Naive thymus-derived CD8-positive, alpha-beta T cell (primary cell): ENCODE measurements at regions not wholly inside any gene's neighbourhood (a gene's known extent, or its start where the extent isn't known, plus 50 kb on each side); places are given as distances from the start of the nearest gene placed in this dataset.

Experiments used
- ATAC-seq, 2 donors: fragments of 150-1000 bp; cut with Tn5 transposase in 1 of 2; sonication (Bioruptor Pico), chemical (Tn5 transposase) in 1 of 2; 1 replicate in 1 of 2; 2 replicates in 1 of 2; pipeline ENCODE4 v1.10.0; 2021; ENCODE audit warnings: mild to moderate bottlenecking in 2 of 2, moderate library complexity in 2 of 2
- POLR2A ChIA-PET: fragments of 350-600 bp; sonication (Branson Sonifier 250); formaldehyde crosslinking; loops from one replicate; lab custom pipeline; 2021; ENCODE audit warnings: antibody characterized with exemption; lab: Charles Lee
- DNase-seq, 10 donors: peaks; one replicate each; pipeline versions ENCODE4 v3.0.0 to v3.0.0-alpha.2; 2020 to 2022
- H3K27ac Mint-ChIP-seq, 10 donors: one replicate each; pipeline ENCODE4 v1.8.0; 2020 to 2022; ENCODE audit warnings: mild to moderate bottlenecking in 10 of 10, mixed read lengths in 10 of 10, moderate library complexity in 4 of 10, inconsistent platforms in 1 of 10
- H3K27me3 Mint-ChIP-seq, 5 donors: one replicate each; pipeline ENCODE4 v1.8.0; 2021 to 2022; ENCODE audit warnings: mixed read lengths in 5 of 5
- H3K36me3 Mint-ChIP-seq, 3 donors: one replicate each; pipeline ENCODE4 v1.8.0; 2020 to 2022; ENCODE audit warnings: mixed read lengths in 3 of 3, mild to moderate bottlenecking in 2 of 3, inconsistent platforms in 1 of 3
- H3K4me1 Mint-ChIP-seq, 4 donors: one replicate each; pipeline ENCODE4 v1.8.0; 2021 to 2022; ENCODE audit warnings: mixed read lengths in 4 of 4
- H3K4me3 Mint-ChIP-seq, 10 donors: one replicate each; pipeline ENCODE4 v1.8.0; 2020 to 2022; ENCODE audit warnings: mild to moderate bottlenecking in 10 of 10, mixed read lengths in 10 of 10, moderate library complexity in 6 of 10, inconsistent platforms in 1 of 10
- H3K9me3 Mint-ChIP-seq, 9 donors: one replicate each; pipeline ENCODE4 v1.8.0; 2020 to 2022; ENCODE audit warnings: mixed read lengths in 9 of 9, mild to moderate bottlenecking in 3 of 9, inconsistent platforms in 1 of 9, moderate library complexity in 1 of 9

GRCh38 chr14:73800970-73801515 lies 50.6 kb upstream of the PTGR2 start:
- Mint-ChIP-seq H3K4me1 (peaks cover 0 to 4% (median 2%) of the 10 kb centered on the region in 4 donors), H3K4me3 (no peak overlapping the region), H3K27ac (peak overlapping the region in 2 of 10 donors; percentile 8 to 71), H3K36me3 (peaks cover 0 to 6% (median 5%) of the 10 kb centered on the region in 3 donors), H3K9me3 (no peaks in the 10 kb centered on the region), H3K27me3 (peaks cover 0 to 3% (median 0%) of the 10 kb centered on the region in 5 donors)
- ATAC-seq (no peak), DNase-seq (no peak)
- POLR2A ChIA-PET: interaction anchor here (0.6 to 1.0 kb wide), 2 partner anchors 12 to 15 kb away, joined by 3 read pairs; no protein-coding TSS in a partner anchor

DNA sequence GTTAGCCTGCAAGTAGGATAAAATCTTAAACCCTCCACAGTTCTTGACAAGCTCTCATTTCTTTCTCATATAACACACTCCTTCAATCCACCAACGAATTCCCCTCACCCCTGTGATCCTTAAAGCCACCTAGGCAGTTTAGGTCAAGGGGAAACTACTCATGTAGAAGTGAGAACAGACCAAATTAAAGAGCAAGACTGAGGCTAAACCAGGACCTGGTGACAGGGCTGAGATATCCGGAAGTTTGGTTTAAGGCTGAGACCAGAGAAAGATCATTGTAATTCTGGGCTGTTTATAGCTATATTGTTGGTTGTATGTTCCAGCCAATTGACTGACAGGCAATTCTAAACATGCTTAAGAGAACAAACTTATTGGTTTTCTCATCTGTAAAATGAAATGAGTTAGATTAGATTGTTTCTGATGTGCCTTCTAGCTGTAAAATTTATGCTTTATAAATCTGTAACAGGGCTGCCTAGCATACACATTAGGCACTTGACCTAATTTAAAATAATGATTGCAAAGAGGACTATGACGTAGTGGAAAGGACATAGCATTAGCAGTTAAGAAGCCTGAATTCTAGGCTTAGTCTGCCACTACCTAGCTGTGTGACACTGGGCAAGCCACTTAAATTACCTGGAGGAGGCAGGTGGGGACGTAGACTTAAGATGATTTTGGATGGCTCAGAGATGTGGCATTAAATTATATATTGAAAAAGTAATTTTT lies 53.9 kb upstream of the PTGR2 start:
- DNase-seq: no peak
- ATAC-seq: no peak
- peaks cover 0 to 6% (median 5%) of the 10 kb centered on the region in 3 donors for H3K36me3 Mint-ChIP-seq

GRCh38 chr14:73796893-73797542 lies 54.6 kb upstream of the PTGR2 start:
- H3K9me3 Mint-ChIP-seq: no peaks in the 10 kb centered on the region
- H3K27ac Mint-ChIP-seq: no peak overlapping the region
- POLR2A ChIA-PET: interaction anchor here (1.2 to 1.7 kb wide), 5 partner anchors 7 to 55 kb away, joined by 3 to 10 read pairs (median 4); a partner anchor contains a TSS
- ATAC-seq: no peak
- H3K4me3 Mint-ChIP-seq: no peak overlapping the region
- peaks cover 0 to 5% (median 2%) of the 10 kb centered on the region in 3 donors for H3K36me3 Mint-ChIP-seq
- H3K4me1 Mint-ChIP-seq: peaks cover 0 to 4% (median 2%) of the 10 kb centered on the region in 4 donors
- no peak for DNase-seq
- H3K27me3 Mint-ChIP-seq: peaks cover 0 to 3% (median 0%) of the 10 kb centered on the region in 5 donors

More for the DNA sequence above, 53.9 kb upstream of the PTGR2 start:
- Mint-ChIP-seq H3K4me3 (no peak overlapping the region), H3K4me1 (peaks cover 0 to 4% (median 2%) of the 10 kb centered on the region in 4 donors), H3K27me3 (peaks cover 0 to 3% (median 0%) of the 10 kb centered on the region in 5 donors), H3K9me3 (no peaks in the 10 kb centered on the region), H3K27ac (peak overlapping the region in 1 of 10 donors; percentile 27)
- POLR2A ChIA-PET: interaction anchor here (1.3 to 1.5 kb wide), 2 partner anchors 9 to 11 kb away, joined by 4 to 9 read pairs; no protein-coding TSS in a partner anchor

DNA sequence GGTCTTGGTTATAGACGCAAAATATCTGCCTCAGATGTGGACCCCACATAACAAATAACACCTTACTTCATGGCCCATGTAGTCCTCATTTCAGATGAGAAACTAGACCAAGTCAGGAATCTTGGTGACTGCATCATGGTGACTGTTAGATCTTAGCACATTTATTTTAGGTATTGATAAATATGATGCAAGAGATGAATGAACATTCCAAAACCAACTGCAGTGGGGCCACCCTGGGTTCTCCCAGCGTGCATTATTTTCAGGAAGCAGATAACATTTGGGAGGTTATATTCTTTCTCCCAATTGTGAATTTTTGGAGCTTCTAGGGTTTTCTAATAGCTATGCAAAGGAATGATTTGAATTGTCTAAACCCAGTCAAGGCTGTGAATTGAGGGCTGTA lies 55.2 kb upstream of the PTGR2 start:
- Mint-ChIP-seq H3K9me3 (no peaks in the 10 kb centered on the region), H3K27ac (no peak overlapping the region), H3K4me3 (no peak overlapping the region), H3K36me3 (peaks cover 0 to 5% (median 0%) of the 10 kb centered on the region in 3 donors), H3K27me3 (peaks cover 0 to 3% (median 0%) of the 10 kb centered on the region in 5 donors), H3K4me1 (peaks cover 0 to 4% (median 2%) of the 10 kb centered on the region in 4 donors)
- ATAC-seq: no peak
- POLR2A ChIA-PET: interaction anchor here (0.5 to 1.7 kb wide), 4 partner anchors 8 to 68 kb away, joined by 3 to 10 read pairs (median 4); a partner anchor contains a TSS
- DNase-seq: no peak

- DNase-seq (no peak), ATAC-seq (no peak)
- Mint-ChIP-seq H3K4me3 (no peak overlapping the region), H3K36me3 (peaks cover 0 to 2% (median 0%) of the 10 kb centered on the region in 3 donors), H3K27ac (no peak overlapping the region), H3K4me1 (peaks cover 0 to 3% (median 2%) of the 10 kb centered on the region in 4 donors), H3K27me3 (no peaks in the 10 kb centered on the region), H3K9me3 (no peaks in the 10 kb centered on the region)
- POLR2A ChIA-PET: interaction anchor here (0.5 to 1.7 kb wide), 5 partner anchors 8 to 68 kb away, joined by 3 to 10 read pairs (median 4); a partner anchor contains a TSS
These were observed 55.7 kb upstream of the PTGR2 start for GRCh38 chr14:73795974-73796373.

- POLR2A ChIA-PET: interaction anchor here (0.7 to 1.7 kb wide), 3 partner anchors 9 to 10 kb away, joined by 3 read pairs; no protein-coding TSS in a partner anchor
- no peak for ATAC-seq
- H3K27ac Mint-ChIP-seq: peak overlapping the region in 1 of 10 donors; percentile 11
These were observed 56.2 kb upstream of the PTGR2 start for GRCh38 chr14:73795466-73795865.

DNA sequence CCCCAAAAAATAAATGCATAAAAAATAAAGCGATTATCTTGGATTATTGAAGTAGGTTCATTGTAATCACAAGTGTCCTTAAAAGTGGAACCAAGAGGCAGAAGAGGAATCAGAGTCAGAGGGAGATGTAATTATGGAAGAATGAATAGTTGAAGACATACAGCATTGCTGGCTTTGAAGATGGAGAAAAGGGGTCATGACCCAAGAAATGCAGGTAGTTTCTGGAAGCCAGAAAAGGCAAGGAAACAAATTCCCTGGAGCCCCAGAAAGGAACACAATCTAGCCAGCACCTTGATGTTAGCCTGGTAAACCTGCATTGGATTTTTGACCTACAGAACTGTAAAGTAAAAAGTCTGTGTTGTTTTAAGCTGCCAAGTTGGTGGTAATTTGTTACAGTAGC lies 57.5 kb upstream of the PTGR2 start:
- Mint-ChIP-seq H3K4me3 (no peak overlapping the region), H3K27ac (no peak overlapping the region), H3K4me1 (peaks cover 3 to 11% (median 7%) of the 10 kb centered on the region in 4 donors), H3K9me3 (no peaks in the 10 kb centered on the region), H3K36me3 (no peaks in the 10 kb centered on the region), H3K27me3 (no peaks in the 10 kb centered on the region)
- POLR2A ChIA-PET: interaction anchor here (1.1 kb wide), 1 partner anchor 9 kb away, joined by 3 read pairs; no protein-coding TSS in a partner anchor
- ATAC-seq: no peak
- no peak for DNase-seq

More at GRCh38 chr14:73795466-73795865, 56.2 kb upstream of the PTGR2 start:
- Mint-ChIP-seq H3K4me1 (peaks cover 0 to 2% (median under 1%) of the 10 kb centered on the region in 4 donors), H3K9me3 (no peaks in the 10 kb centered on the region), H3K4me3 (no peak overlapping the region), H3K27me3 (no peaks in the 10 kb centered on the region), H3K36me3 (no peaks in the 10 kb centered on the region)
- DNase-seq: no peak

DNA sequence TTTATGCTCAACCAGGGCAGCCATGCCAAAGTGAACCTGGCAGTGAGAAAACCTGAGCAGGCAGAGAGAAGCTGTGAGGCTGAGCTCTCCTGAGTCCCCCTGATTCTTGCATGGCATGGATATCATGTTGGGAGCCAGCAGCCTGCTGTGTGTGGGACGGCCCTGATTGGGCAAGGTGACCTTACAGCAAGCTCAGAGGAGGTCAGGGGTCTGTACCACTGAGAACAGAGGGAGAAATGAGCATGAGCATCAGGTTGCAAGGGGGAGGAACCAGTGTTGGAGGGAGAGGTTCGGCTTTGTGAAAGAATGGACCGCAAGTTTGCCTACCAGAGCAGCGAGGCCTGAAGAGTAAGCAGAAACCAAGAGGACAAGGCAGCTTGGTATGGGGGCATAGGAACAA lies 59.1 kb upstream of the PTGR2 start:
- Mint-ChIP-seq H3K27ac (no peak overlapping the region), H3K27me3 (no peaks in the 10 kb centered on the region), H3K4me1 (peaks cover 17 to 27% (median 23%) of the 10 kb centered on the region in 4 donors), H3K4me3 (no peak overlapping the region), H3K9me3 (no peaks in the 10 kb centered on the region), H3K36me3 (no peaks in the 10 kb centered on the region)
- POLR2A ChIA-PET: interaction anchor here (0.7 to 10.6 kb wide), 2 partner anchors 9 to 36 kb away, joined by 3 to 387 read pairs; a partner anchor contains a TSS
- DNase-seq (no peak), ATAC-seq (no peak)

GRCh38 chr14:73789989-73790581 lies 61.5 kb upstream of the PTGR2 start:
- Mint-ChIP-seq H3K36me3 (no peaks in the 10 kb centered on the region), H3K4me3 (peak overlapping the region in 1 of 10 donors; percentile 38), H3K9me3 (no peaks in the 10 kb centered on the region), H3K4me1 (peaks cover 22 to 38% (median 33%) of the 10 kb centered on the region in 4 donors), H3K27ac (peak overlapping the region in 7 of 10 donors; percentile 8 to 99 (median 74)), H3K27me3 (no peaks in the 10 kb centered on the region)
- POLR2A ChIA-PET: interaction anchor here (1.3 to 10.6 kb wide), 4 partner anchors 8 to 78 kb away, joined by 3 to 387 read pairs (median 54); a partner anchor contains a TSS
- ATAC-seq (no peak), DNase-seq (no peak)

- H3K27ac Mint-ChIP-seq: peak overlapping the region; percentile 93 to 99 (median 99)
- POLR2A ChIA-PET: interaction anchor here (0.9 to 10.6 kb wide), 9 partner anchors 9 to 730 kb away, joined by 3 to 387 read pairs (median 6); partner anchors contain the start of genes PTGR2 and RBM25
These were observed 62.7 kb upstream of the PTGR2 start for GRCh38 chr14:73788701-73789551.

GRCh38 chr14:73788317-73788598 lies 63.4 kb upstream of the PTGR2 start:
- POLR2A ChIA-PET: interaction anchor here (0.9 to 10.6 kb wide), 9 partner anchors 10 to 730 kb away, joined by 3 to 387 read pairs (median 6); partner anchors contain the start of genes PTGR2 and RBM25
- peak overlapping the region; percentile 93 to 99 (median 99) for H3K27ac Mint-ChIP-seq
- no peaks in the 10 kb centered on the region for H3K9me3 Mint-ChIP-seq
- H3K4me3 Mint-ChIP-seq: peak overlapping the region; percentile 91 to 99 (median 96)
- ATAC-seq: no peak
- no peaks in the 10 kb centered on the region for H3K36me3 Mint-ChIP-seq
- H3K27me3 Mint-ChIP-seq: no peaks in the 10 kb centered on the region
- peaks cover 28 to 55% (median 51%) of the 10 kb centered on the region in 4 donors for H3K4me1 Mint-ChIP-seq
- peak in 1 of 10 donors; percentile 23 for DNase-seq

More at GRCh38 chr14:73788701-73789551, 62.7 kb upstream of the PTGR2 start:
- peaks cover 28 to 48% (median 44%) of the 10 kb centered on the region in 4 donors for H3K4me1 Mint-ChIP-seq
- DNase-seq: peak in 2 of 10 donors; percentile 32 to 40
- no peaks in the 10 kb centered on the region for H3K27me3 Mint-ChIP-seq
- ATAC-seq: peak in 1 of 2 donors; percentile 35
- H3K36me3 Mint-ChIP-seq: no peaks in the 10 kb centered on the region
- H3K4me3 Mint-ChIP-seq: peak overlapping the region; percentile 91 to 99 (median 96)
- H3K9me3 Mint-ChIP-seq: no peaks in the 10 kb centered on the region
